ENCODE measurements at regions not wholly inside any gene's neighbourhood (a gene's known extent, or its start where the extent isn't known, plus 50 kb on each side); places are given as distances from the start of the nearest gene placed in this dataset.
"Not testable (repeated sequence)": the region's sequence is repeated elsewhere in the genome, so short reads cannot be mapped to it uniquely, and the experiment has no call there.

GRCh38 chr6:6879586-6879974 is 228.2 kb upstream of the RREB1 start:
- not testable (repeated sequence) for TF ChIP-seq CTCF (conservative IDR thresholded peaks at IDR 0.05; ENCODE audit: low read depth, low read length); EZH2 (IDR thresholded peaks at IDR 0.05; ENCODE audit: borderline replicate concordance, low read depth, low read length, poor library complexity, severe bottlenecking)
